ENCODE measurements at regions not wholly inside any gene's neighbourhood (a gene's known extent, or its start where the extent isn't known, plus 50 kb on each side); places are given as distances from the start of the nearest gene placed in this dataset.

DNA sequence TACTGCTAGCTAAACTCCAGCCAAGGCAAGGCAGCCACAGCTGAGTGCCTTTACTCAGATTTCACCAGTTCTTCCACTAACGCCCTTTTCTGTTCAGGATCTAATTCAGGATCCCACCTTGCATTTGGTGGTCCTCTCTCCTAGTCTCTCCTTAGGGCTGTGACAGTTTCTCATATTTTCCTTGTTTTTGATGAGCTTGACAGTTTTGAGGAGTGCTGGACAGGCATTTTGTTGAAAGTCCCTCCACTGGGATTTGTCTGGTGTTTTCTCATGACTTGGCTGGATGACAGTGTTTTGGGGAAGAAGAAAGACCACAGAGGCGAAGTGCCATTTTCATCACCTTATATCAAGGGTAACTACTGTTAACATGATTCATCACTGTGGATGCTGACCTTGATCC lies 162.3 kb upstream of the TSC22D1 start:
- H3K9me3 ChIP-seq (ENCODE audit: insufficient read depth in 2 of 2, low read depth in 1 of 2, low read length in 1 of 2) = no peaks in the 10 kb centered on the region
- no peaks in the 10 kb centered on the region for H3K79me2 ChIP-seq (ENCODE audit: control insufficient read depth in 1 of 2, insufficient read depth in 2 of 2, low read length in 2 of 2)
- no peaks in the 10 kb centered on the region for H3K27me3 ChIP-seq (replicated peaks in 1 of 4; ENCODE audit: control insufficient read depth in 3 of 4, extremely low read depth in 1 of 4, insufficient read depth in 3 of 4, low read length in 3 of 4)
- no peak overlapping the region for H2BK120ac ChIP-seq (replicated peaks; ENCODE audit: low read depth, low read length)
- FAIRE-seq = peak; percentile 24
- H3K4me3 ChIP-seq (ENCODE audit: extremely low read depth in 1 of 4, insufficient read depth in 2 of 4, low read depth in 3 of 4, low read length in 4 of 4) = no peak overlapping the region
- no peak overlapping the region for H3K14ac ChIP-seq (ENCODE audit: insufficient read length)
- H3K4ac ChIP-seq (replicated peaks; ENCODE audit: insufficient read length, low read depth, low read length) = no peak overlapping the region
- no peaks in the 10 kb centered on the region for H3K23me2 ChIP-seq (ENCODE audit: low read depth, low read length)
- H3K56ac ChIP-seq (replicated peaks; ENCODE audit: insufficient read length, low read depth, low read length) = no peak overlapping the region
- H4K8ac ChIP-seq (ENCODE audit: extremely low read depth, insufficient read depth, low read length) = no peak overlapping the region
- H4K20me1 ChIP-seq (replicated peaks in 1 of 2; ENCODE audit: control insufficient read depth in 1 of 2, insufficient read depth in 2 of 2, low read length in 2 of 2) = no peaks in the 10 kb centered on the region
- H3K4me2 ChIP-seq (ENCODE audit: insufficient read depth in 1 of 2, low read depth in 2 of 2, low read length in 2 of 2) = no peak overlapping the region
- 61% methylated on average over 2 of the region's 2 CpGs; no CpG with 5 or more reads in 1 of the 2 experiments for WGBS, 2 experiments (ENCODE audit: extremely low coverage in 1 of 2, insufficient coverage in 1 of 2, insufficient read length in 1 of 2, insufficient replicate concordance in 2 of 2, low coverage in 1 of 2, low lambda C conversion rate in 2 of 2, missing lambda C conversion rate in 1 of 2)
- DNase-seq (ENCODE audit: low read depth in 1 of 2, low spot score in 2 of 2) = no peak
- H2AK5ac ChIP-seq (ENCODE audit: low read depth, low read length) = no peak overlapping the region; the same call in 1 of the 2 replicates
- H3K4me1 ChIP-seq (replicated peaks in 1 of 4; ENCODE audit: control insufficient read depth in 3 of 4, insufficient read depth in 4 of 4, low read length in 3 of 4) = peaks cover 0 to 5% (median 0%) of the 10 kb centered on the region in 4 experiments; a peak in 1 of 7 replicates
- H3K9ac ChIP-seq (replicated peaks in 1 of 4; ENCODE audit: extremely low read depth in 1 of 4, low read depth in 3 of 4, low read length in 3 of 4) = no peak overlapping the region
- ChIA-PET POLR2A (ENCODE audit: partially characterized antibody) (no interaction called here), CTCF (ENCODE audit: partially characterized antibody) (interaction anchor here (0.6 to 1.5 kb wide), 14 partner anchors 9 to 582 kb away, joined by 3 to 7 read pairs (median 4); no protein-coding TSS in a partner anchor)
- no peak overlapping the region for H2BK5ac ChIP-seq (ENCODE audit: low read depth, low read length)
- H2AFZ ChIP-seq (ENCODE audit: low read length) = no peak overlapping the region
- H3K79me1 ChIP-seq (ENCODE audit: low read depth, low read length) = no peaks in the 10 kb centered on the region
- no peak overlapping the region for H3K18ac ChIP-seq (ENCODE audit: extremely low read depth, low read length)
- no peak overlapping the region for H3K23ac ChIP-seq (ENCODE audit: insufficient read length)
- no peak overlapping the region for H4K5ac ChIP-seq (ENCODE audit: insufficient read length, low read depth, low read length)
- no peak overlapping the region for H4K91ac ChIP-seq (replicated peaks; ENCODE audit: insufficient read length, low read length)
- H3K36me3 ChIP-seq (ENCODE audit: control insufficient read depth in 2 of 4, insufficient read depth in 4 of 4, low read length in 3 of 4) = no peaks in the 10 kb centered on the region
- H2BK20ac ChIP-seq (ENCODE audit: low read length) = no peak overlapping the region
- no peak overlapping the region for H2BK12ac ChIP-seq (ENCODE audit: low read depth, low read length)
- no peak overlapping the region for H3K27ac ChIP-seq (ENCODE audit: low read depth, low read length)
- H2BK15ac ChIP-seq (ENCODE audit: low read length) = no peak overlapping the region
- TF ChIP-seq CTBP2 (IDR thresholded peaks at IDR 0.05; ENCODE audit: borderline replicate concordance, insufficient read depth, insufficient read length, low read length) = no peak
- no peak for TF ChIP-seq TEAD4 (IDR thresholded peaks at IDR 0.05; ENCODE audit: low read depth, low read length)
- no peak for TF ChIP-seq ASH2L (IDR thresholded peaks at IDR 0.05; ENCODE audit: low read length)
- TF ChIP-seq RFX5 (IDR thresholded peaks at IDR 0.05; ENCODE audit: borderline replicate concordance, low read depth, low read length) = no peak
- TF ChIP-seq RXRA (IDR thresholded peaks at IDR 0.05; ENCODE audit: insufficient read depth, low read depth, low read length) = no peak
- TF ChIP-seq, protein P1, sequence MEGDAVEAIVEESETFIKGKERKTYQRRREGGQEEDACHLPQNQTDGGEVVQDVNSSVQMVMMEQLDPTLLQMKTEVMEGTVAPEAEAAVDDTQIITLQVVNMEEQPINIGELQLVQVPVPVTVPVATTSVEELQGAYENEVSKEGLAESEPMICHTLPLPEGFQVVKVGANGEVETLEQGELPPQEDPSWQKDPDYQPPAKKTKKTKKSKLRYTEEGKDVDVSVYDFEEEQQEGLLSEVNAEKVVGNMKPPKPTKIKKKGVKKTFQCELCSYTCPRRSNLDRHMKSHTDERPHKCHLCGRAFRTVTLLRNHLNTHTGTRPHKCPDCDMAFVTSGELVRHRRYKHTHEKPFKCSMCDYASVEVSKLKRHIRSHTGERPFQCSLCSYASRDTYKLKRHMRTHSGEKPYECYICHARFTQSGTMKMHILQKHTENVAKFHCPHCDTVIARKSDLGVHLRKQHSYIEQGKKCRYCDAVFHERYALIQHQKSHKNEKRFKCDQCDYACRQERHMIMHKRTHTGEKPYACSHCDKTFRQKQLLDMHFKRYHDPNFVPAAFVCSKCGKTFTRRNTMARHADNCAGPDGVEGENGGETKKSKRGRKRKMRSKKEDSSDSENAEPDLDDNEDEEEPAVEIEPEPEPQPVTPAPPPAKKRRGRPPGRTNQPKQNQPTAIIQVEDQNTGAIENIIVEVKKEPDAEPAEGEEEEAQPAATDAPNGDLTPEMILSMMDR (IDR thresholded peaks at IDR 0.05; ENCODE audit: control extremely low read depth in 1 of 3, insufficient read depth in 1 of 3, low read depth in 1 of 3, low read length in 3 of 3) = no peak
- no peak for TF ChIP-seq SP4 (IDR thresholded peaks at IDR 0.05; ENCODE audit: low read length)
- no peak for TF ChIP-seq TBP (IDR thresholded peaks at IDR 0.05; ENCODE audit: low read depth, low read length)
- TF ChIP-seq HDAC6 (IDR thresholded peaks at IDR 0.05; ENCODE audit: low read depth, low read length) = no peak
- TF ChIP-seq SIN3A (conservative IDR thresholded peaks at IDR 0.05 in 1 of 2, IDR thresholded peaks at IDR 0.05 in 1 of 2; ENCODE audit: low read depth in 1 of 2, low read length in 2 of 2) = no peak
- TF ChIP-seq, protein P2, sequence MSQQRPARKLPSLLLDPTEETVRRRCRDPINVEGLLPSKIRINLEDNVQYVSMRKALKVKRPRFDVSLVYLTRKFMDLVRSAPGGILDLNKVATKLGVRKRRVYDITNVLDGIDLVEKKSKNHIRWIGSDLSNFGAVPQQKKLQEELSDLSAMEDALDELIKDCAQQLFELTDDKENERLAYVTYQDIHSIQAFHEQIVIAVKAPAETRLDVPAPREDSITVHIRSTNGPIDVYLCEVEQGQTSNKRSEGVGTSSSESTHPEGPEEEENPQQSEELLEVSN (IDR thresholded peaks at IDR 0.05) = no peak
